DMS53 (cell line): ENCODE measurements at regions not wholly inside any gene's neighbourhood (a gene's known extent, or its start where the extent isn't known, plus 50 kb on each side); places are given as distances from the start of the nearest gene placed in this dataset.
"Not testable (repeated sequence)": the region's sequence is repeated elsewhere in the genome, so short reads cannot be mapped to it uniquely, and the experiment has no call there.

ENCODE experiments used
- DNase-seq: peaks from one replicate; lab custom pipeline; 2025; lab: John Stamatoyannopoulos, UW

- no peak for DNase-seq
Measured at GRCh38 chr6:11407414-11407813, 130.1 kb upstream of the TMEM170B start.

- no peak for DNase-seq
Measured at GRCh38 chr6:11404838-11405237, 132.7 kb upstream of the TMEM170B start.

- DNase-seq = no peak
Measured at GRCh38 chr6:11404081-11404480, 133.5 kb upstream of the TMEM170B start.

- no peak for DNase-seq
Measured at GRCh38 chr6:11403035-11403601, 134.4 kb upstream of the TMEM170B start.

DNA sequence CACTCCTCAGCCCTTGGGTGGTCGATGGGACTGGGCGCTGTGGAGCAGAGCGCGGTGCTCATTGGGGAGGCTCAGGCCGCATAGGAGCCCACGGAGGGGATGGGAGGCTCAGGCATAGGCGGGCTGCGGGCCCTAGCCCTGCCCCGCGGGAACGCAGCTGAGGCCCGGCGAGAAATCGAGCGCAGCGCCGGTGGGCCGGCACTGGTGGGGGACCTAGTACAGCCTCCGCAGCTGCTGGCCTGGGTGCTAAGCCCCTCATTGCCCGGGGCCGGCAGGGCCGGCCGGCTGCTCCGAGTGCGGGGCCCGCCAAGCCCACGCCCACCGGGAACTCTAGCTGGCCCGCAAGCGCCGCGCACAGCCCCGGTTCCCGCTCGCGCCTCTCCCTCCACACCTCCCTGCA, 135.0 kb upstream of the TMEM170B start:
- not testable (repeated sequence) for DNase-seq

DNA sequence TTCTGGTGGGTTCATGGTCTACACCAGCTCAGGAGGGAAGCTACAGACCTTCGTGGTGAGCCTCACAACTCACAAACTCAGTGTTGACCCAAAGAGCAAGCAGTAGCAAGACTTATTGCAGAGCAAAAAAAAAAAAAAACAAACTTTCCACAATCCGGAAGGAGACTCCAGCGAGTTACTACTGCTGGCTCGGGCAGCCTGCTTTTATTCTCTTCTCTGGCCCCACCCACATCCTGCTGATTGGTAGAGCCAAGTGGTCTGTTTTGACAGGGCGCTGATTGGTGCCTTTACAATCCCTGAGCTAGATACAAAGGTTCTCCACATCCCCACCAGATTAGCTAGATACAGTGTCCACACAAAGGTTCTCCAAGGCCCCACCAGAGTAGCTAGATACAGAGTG, 135.6 kb upstream of the TMEM170B start:
- not testable (repeated sequence) for DNase-seq

DNA sequence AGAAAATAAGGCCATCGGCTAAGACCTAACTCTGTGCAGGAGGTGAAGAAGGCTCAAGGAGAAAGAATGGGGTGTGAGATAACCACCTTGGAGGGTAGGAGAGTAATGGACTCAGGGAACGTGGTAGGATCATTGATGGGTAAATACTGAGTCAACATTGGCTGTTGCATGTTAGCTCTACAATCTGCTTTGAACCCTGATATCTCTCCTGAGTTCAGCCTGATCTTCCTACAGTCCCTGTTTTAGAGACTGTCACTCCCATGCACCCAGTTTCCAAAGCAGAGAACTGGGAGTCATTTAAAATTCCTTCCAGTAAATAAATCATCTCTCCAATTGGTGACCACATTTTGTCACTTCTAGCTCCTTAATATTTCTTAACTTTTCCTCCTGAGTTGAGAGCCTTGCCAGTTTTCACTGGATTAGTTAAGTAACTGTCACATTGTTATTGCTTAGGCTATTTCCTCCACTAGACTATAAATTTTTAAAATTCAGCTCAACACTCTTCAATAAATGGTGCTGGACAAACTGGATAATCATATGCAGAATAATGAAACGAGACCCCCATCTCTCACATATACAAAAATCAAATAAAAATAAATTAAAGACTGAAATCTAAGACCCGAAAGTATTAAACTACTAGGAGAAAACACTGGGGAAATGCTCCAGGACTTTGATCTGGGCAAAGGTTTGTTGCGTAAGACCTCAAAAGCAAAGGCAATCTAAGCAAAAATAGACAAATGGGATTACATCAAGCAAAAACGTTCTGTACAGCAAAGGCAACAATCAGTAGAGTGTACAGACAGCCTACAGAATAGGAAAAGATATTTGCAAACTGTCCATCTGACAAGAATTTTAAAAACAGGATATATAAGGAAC, 138.9 kb upstream of the TMEM170B start:
- DNase-seq = no peak

- no peak for DNase-seq
Measured at GRCh38 chr6:11397622-11398450, 139.7 kb upstream of the TMEM170B start.

GRCh38 chr6:11396860-11397259, 140.7 kb upstream of the TMEM170B start:
- no peak for DNase-seq

- no peak for DNase-seq
Measured at GRCh38 chr6:11393713-11394627, 143.6 kb upstream of the TMEM170B start.

DNA sequence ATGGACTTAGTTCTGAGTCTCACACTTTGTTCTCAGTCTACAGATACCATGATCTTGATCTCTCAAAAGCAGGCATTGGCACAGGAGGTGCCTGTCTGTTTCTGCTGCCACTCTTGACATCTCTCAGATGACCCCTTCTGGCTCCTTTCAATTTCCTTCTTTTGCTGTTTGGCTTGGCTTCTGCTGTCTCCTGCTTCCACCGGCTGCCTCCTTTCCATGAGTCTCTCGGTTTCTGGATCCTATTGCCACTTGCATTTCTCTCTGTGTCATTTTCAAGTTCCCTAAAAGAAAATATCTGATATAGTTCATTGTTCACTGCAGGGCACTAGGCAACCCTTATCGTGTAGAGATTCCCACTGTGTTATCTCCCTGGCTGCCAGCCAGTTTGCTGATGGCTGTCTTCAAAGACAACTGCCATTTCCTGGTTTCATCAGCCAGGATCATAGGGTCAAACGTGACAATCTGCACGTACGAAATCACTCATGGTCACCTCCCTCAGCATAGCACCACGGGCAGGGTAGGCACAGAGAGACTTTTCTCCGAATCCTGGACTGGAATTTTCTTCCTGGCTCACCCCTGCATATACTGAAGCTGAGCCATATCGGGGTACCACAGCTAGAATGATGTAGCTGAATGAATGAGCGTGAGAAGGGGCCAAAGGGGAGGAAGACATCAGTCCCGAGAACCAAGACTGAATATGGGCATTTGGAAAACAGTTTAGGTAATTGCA, 144.6 kb upstream of the TMEM170B start:
- peak; percentile 64 for DNase-seq

- DNase-seq = no peak
Measured at GRCh38 chr6:11391934-11392777, 145.4 kb upstream of the TMEM170B start.

- DNase-seq = no peak
Measured at GRCh38 chr6:11389977-11390376, 147.6 kb upstream of the TMEM170B start.

DNA sequence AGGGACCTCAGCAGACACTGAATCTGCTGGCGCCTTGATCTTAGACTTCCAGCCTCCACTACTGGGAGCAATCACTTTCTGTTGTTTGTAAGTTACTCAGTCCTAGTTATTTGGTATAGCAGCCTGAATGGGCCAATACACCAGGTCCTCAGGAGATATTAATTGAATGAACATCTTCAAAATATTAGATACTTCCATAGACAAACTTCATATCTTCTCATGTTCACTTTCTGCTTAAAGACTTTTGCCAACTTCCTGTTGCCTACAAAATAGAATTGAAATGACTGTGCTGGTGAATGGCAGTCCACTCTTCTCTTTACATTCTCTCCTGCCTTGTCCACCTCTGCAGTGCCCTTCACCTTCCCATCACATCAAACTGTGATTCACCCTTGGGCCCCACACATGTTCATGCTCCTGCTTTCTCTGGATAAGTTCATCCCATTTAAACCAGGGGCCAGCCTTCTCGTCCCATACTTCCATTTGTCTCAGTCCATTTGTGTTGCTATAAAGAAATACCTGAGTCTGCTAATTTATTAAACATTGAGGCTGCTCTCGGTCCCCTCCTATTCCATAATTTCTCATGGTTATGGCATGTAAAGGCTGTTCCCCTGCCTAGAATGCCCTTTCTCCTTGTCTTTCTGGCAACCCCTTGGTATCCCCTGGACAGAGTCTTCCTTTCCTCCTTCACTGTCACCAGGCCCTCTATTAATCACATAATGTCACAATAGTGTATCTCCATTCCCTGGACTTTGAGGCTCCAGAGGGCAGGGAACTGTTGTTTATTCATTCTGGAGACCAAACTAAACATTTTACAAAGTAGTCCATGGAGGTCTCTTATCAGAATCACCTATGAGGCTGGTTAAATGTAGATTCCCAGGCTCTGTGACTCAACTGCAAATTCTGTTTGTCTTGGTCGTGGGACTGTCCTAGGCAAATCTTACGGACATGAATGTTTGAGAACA, 148.3 kb upstream of the TMEM170B start:
- DNase-seq = no peak

- DNase-seq = no peak
Measured at GRCh38 chr6:11387707-11388430, 149.7 kb upstream of the TMEM170B start.

DNA sequence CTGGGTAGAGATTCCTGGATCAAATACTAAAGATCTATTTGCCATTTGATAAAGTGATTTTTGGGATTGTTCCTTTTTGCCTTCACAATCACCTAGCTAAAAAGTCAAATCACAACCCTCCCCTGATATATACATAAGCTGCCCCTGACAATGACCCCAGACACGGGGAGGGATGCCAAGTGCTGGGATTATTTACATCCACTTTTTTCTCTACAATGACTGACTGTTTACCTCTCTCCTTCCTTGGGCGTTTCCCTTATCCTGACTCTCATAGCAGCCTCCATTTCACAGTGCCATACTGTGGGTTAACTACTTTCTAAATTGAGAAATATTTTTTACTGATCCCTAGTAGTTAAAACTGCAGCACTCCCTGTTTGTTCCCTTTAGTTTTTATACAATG, 150.8 kb upstream of the TMEM170B start:
- no peak for DNase-seq

GRCh38 chr6:11386323-11386722, 151.2 kb upstream of the TMEM170B start:
- no peak for DNase-seq
